K562 (cell line): ENCODE measurements at regions not wholly inside any gene's neighbourhood (a gene's known extent, or its start where the extent isn't known, plus 50 kb on each side); places are given as distances from the start of the nearest gene placed in this dataset.

ENCODE experiments used
- CBFB ChIP-seq: sonication (generic); formaldehyde crosslinking; IDR thresholded peaks from 2 replicates; pipeline ENCODE4 v1.4.0; 2020; ENCODE audit warnings: mild to moderate bottlenecking, missing genetic modification reagents
- CEBPG ChIP-seq, 3 experiments: fragments of 200-800 bp in 1 of 3; sonication (Bioruptor generic) in 1 of 3; sonication (generic) in 1 of 3; formaldehyde crosslinking in 1 of 3; IDR thresholded peaks in 2 of 3; conservative IDR thresholded peaks in 1 of 3; 2 replicates each; pipeline versions ENCODE4 v1.6.1 to v1.8.0; 2016 to 2022; ENCODE audit warnings: missing compliant biosample characterization in 2 of 3, missing genetic modification characterization in 2 of 3, mild to moderate bottlenecking in 1 of 3, missing genetic modification reagents in 1 of 3
- EZH2 ChIP-seq: IDR thresholded peaks from 2 replicates; pipeline ENCODE4 v1.6.1; 2012; ENCODE audit warnings: low read depth, mild to moderate bottlenecking, inconsistent platforms, low read length, borderline replicate concordance
- HNRNPL ChIP-seq: fragments of 200-400 bp; formaldehyde crosslinking; IDR thresholded peaks from 2 replicates; pipeline ENCODE4 v1.6.1; 2017; ENCODE audit warnings: low read depth, mild to moderate bottlenecking, low read length
- L3MBTL2 ChIP-seq: fragments of 450-650 bp; IDR thresholded peaks from 2 replicates; pipeline ENCODE4 v1.6.1; 2016; ENCODE audit warnings: mild to moderate bottlenecking, moderate library complexity
- NR2C2 ChIP-seq, 2 experiments: fragments of 200-800 bp in 1 of 2; sonication (Bioruptor generic) in 1 of 2; sonication (generic) in 1 of 2; formaldehyde crosslinking in 1 of 2; IDR thresholded peaks; 2 replicates each; pipeline versions ENCODE4 v1.6.1 to v1.8.0; 2016 to 2022; ENCODE audit warnings: mild to moderate bottlenecking in 1 of 2, missing compliant biosample characterization in 1 of 2, missing genetic modification characterization in 1 of 2, missing genetic modification reagents in 1 of 2

GRCh38 chr14:86665975-86666374 is 1136.0 kb downstream of the FLRT2 start:
- no peak for TF ChIP-seq CEBPG (CRISPR knock-in tag; IDR thresholded peaks at IDR 0.05)
- no peak for TF ChIP-seq CEBPG (tag; conservative IDR thresholded peaks at IDR 0.05 in 1 of 2, IDR thresholded peaks at IDR 0.05 in 1 of 2)
- no peak for TF ChIP-seq EZH2
- no peak for TF ChIP-seq CBFB (CRISPR knock-in tag)
- TF ChIP-seq L3MBTL2, result no peak
- TF ChIP-seq NR2C2 (CRISPR knock-in tag; IDR thresholded peaks at IDR 0.05), result no peak
- no peak for TF ChIP-seq NR2C2 (tag; IDR thresholded peaks at IDR 0.05)
- no peak for TF ChIP-seq HNRNPL
